SJSA1 (cell line): ENCODE measurements at regions not wholly inside any gene's neighbourhood (a gene's known extent, or its start where the extent isn't known, plus 50 kb on each side); places are given as distances from the start of the nearest gene placed in this dataset.
A peak's percentile ranks its signal among the peaks of the same experiment; 100 is the strongest.

ENCODE experiments used
- DNase-seq, 2 experiments: peaks; one replicate each; pipeline ENCODE4 v3.0.0-alpha.2; 2015 to 2020; ENCODE audit warnings: low spot score in 2 of 2, low read depth in 1 of 2
- H3K27ac ChIP-seq: fragments of 250-450 bp; sonication (Bioruptor Pico); 2 replicates; pipeline ENCODE4 v1.5.1; 2020; ENCODE audit warnings: mild to moderate bottlenecking, moderate library complexity
- H3K27me3 ChIP-seq: fragments of 250-450 bp; sonication (Bioruptor Pico); replicated peaks from 2 replicates; pipeline ENCODE4 v1.5.1; 2020; ENCODE audit warnings: mild to moderate bottlenecking, moderate library complexity
- H3K36me3 ChIP-seq: fragments of 250-450 bp; sonication (Bioruptor Pico); 2 replicates; pipeline ENCODE4 v1.5.1; 2020; ENCODE audit warnings: mild to moderate bottlenecking
- H3K4me1 ChIP-seq: fragments of 250-450 bp; sonication (Bioruptor Pico); replicated peaks from 2 replicates; pipeline ENCODE4 v1.6.1; 2021; ENCODE audit warnings: mild to moderate bottlenecking
- H3K4me3 ChIP-seq: fragments of 250-450 bp; sonication (Bioruptor Pico); 2 replicates; pipeline ENCODE4 v1.5.1; 2020; ENCODE audit warnings: mild to moderate bottlenecking
- H3K9me3 ChIP-seq: fragments of 250-450 bp; sonication (Bioruptor Pico); replicated peaks from 2 replicates; pipeline ENCODE4 v1.5.1; 2020; ENCODE audit warnings: mild to moderate bottlenecking

- H3K36me3 ChIP-seq: no peaks in the 10 kb centered on the region
- no peaks in the 10 kb centered on the region; the same call in 1 of the 2 replicates for H3K4me1 ChIP-seq
- no peak overlapping the region for H3K4me3 ChIP-seq
- H3K9me3 ChIP-seq: no peaks in the 10 kb centered on the region
- no peak for DNase-seq
- H3K27me3 ChIP-seq: no peaks in the 10 kb centered on the region
- no peak overlapping the region for H3K27ac ChIP-seq
Measured at GRCh38 chr1:96309783-96310182, 411.8 kb upstream of the PTBP2 start.

- Histone ChIP-seq H3K9me3 (no peaks in the 10 kb centered on the region), H3K4me3 (no peak overlapping the region), H3K27ac (no peak overlapping the region), H3K36me3 (no peaks in the 10 kb centered on the region), H3K27me3 (no peaks in the 10 kb centered on the region), H3K4me1 (no peaks in the 10 kb centered on the region; the same call in 1 of the 2 replicates)
- no peak for DNase-seq
Measured at GRCh38 chr1:96313216-96313615, 408.4 kb upstream of the PTBP2 start.

- no peaks in the 10 kb centered on the region for H3K27me3 ChIP-seq
- no peak overlapping the region for H3K4me3 ChIP-seq
- no peaks in the 10 kb centered on the region; the same call in 1 of the 2 replicates for H3K4me1 ChIP-seq
- DNase-seq: peak in 1 of 2 experiments; percentile 6
- H3K36me3 ChIP-seq: no peaks in the 10 kb centered on the region
- H3K27ac ChIP-seq: no peak overlapping the region
- H3K9me3 ChIP-seq: no peaks in the 10 kb centered on the region
Measured at GRCh38 chr1:96329121-96329520, 392.5 kb upstream of the PTBP2 start.

- no peaks in the 10 kb centered on the region for H3K9me3 ChIP-seq
- no peak overlapping the region for H3K4me3 ChIP-seq
- no peaks in the 10 kb centered on the region; the same call in 1 of the 2 replicates for H3K4me1 ChIP-seq
- H3K36me3 ChIP-seq: no peaks in the 10 kb centered on the region
- DNase-seq: no peak
- H3K27ac ChIP-seq: no peak overlapping the region
- no peaks in the 10 kb centered on the region for H3K27me3 ChIP-seq
Measured at GRCh38 chr1:96331596-96331995, 390.0 kb upstream of the PTBP2 start.

- H3K4me3 ChIP-seq: no peak overlapping the region
- no peak for DNase-seq
- H3K9me3 ChIP-seq: no peaks in the 10 kb centered on the region
Measured at GRCh38 chr1:96333522-96334235, 387.9 kb upstream of the PTBP2 start.

GRCh38 chr1:96334236-96334557 lies 387.4 kb upstream of the PTBP2 start:
- H3K27ac ChIP-seq: no peak overlapping the region
- no peaks in the 10 kb centered on the region for H3K36me3 ChIP-seq
- no peaks in the 10 kb centered on the region; the same call in 1 of the 2 replicates for H3K4me1 ChIP-seq
- H3K27me3 ChIP-seq: no peaks in the 10 kb centered on the region
- H3K4me3 ChIP-seq: no peak overlapping the region
- no peaks in the 10 kb centered on the region for H3K9me3 ChIP-seq
- DNase-seq: no peak

More at GRCh38 chr1:96333522-96334235, 387.9 kb upstream of the PTBP2 start:
- Histone ChIP-seq H3K27ac (no peak overlapping the region), H3K27me3 (no peaks in the 10 kb centered on the region), H3K4me1 (no peaks in the 10 kb centered on the region; the same call in 1 of the 2 replicates), H3K36me3 (no peaks in the 10 kb centered on the region)

GRCh38 chr1:96338622-96339021 lies 383.0 kb upstream of the PTBP2 start:
- H3K36me3 ChIP-seq: no peaks in the 10 kb centered on the region
- no peak overlapping the region for H3K4me3 ChIP-seq
- no peaks in the 10 kb centered on the region for H3K27me3 ChIP-seq
- no peaks in the 10 kb centered on the region for H3K9me3 ChIP-seq
- no peaks in the 10 kb centered on the region for H3K4me1 ChIP-seq
- no peak for DNase-seq
- no peak overlapping the region for H3K27ac ChIP-seq

GRCh38 chr1:96340686-96341085 lies 380.9 kb upstream of the PTBP2 start:
- no peaks in the 10 kb centered on the region for H3K4me1 ChIP-seq
- no peaks in the 10 kb centered on the region for H3K9me3 ChIP-seq
- H3K27ac ChIP-seq: no peak overlapping the region
- no peaks in the 10 kb centered on the region for H3K36me3 ChIP-seq
- H3K27me3 ChIP-seq: no peaks in the 10 kb centered on the region
- no peak overlapping the region for H3K4me3 ChIP-seq
- DNase-seq: no peak

GRCh38 chr1:96346719-96347118 lies 374.9 kb upstream of the PTBP2 start:
- H3K4me3 ChIP-seq: no peak overlapping the region
- DNase-seq: no peak
- no peaks in the 10 kb centered on the region for H3K4me1 ChIP-seq
- no peak overlapping the region for H3K27ac ChIP-seq
- no peaks in the 10 kb centered on the region for H3K27me3 ChIP-seq
- H3K36me3 ChIP-seq: no peaks in the 10 kb centered on the region
- no peaks in the 10 kb centered on the region for H3K9me3 ChIP-seq

- DNase-seq: no peak
- H3K36me3 ChIP-seq: no peaks in the 10 kb centered on the region
- no peaks in the 10 kb centered on the region for H3K4me1 ChIP-seq
- no peaks in the 10 kb centered on the region for H3K9me3 ChIP-seq
- H3K4me3 ChIP-seq: no peak overlapping the region
- no peaks in the 10 kb centered on the region for H3K27me3 ChIP-seq
- no peak overlapping the region for H3K27ac ChIP-seq
Measured at GRCh38 chr1:96349896-96350295, 371.7 kb upstream of the PTBP2 start.

GRCh38 chr1:96352733-96353132 lies 368.9 kb upstream of the PTBP2 start:
- H3K9me3 ChIP-seq: no peaks in the 10 kb centered on the region
- H3K27me3 ChIP-seq: no peaks in the 10 kb centered on the region
- no peak overlapping the region for H3K4me3 ChIP-seq
- no peak overlapping the region for H3K27ac ChIP-seq
- no peaks in the 10 kb centered on the region for H3K36me3 ChIP-seq
- no peak for DNase-seq
- H3K4me1 ChIP-seq: no peaks in the 10 kb centered on the region

- H3K9me3 ChIP-seq: no peaks in the 10 kb centered on the region
- DNase-seq: no peak
- no peak overlapping the region for H3K4me3 ChIP-seq
- H3K36me3 ChIP-seq: no peaks in the 10 kb centered on the region
- H3K27me3 ChIP-seq: no peaks in the 10 kb centered on the region
- H3K4me1 ChIP-seq: peaks cover 7% of the 10 kb centered on the region
- no peak overlapping the region for H3K27ac ChIP-seq
Measured at GRCh38 chr1:96355521-96355920, 366.1 kb upstream of the PTBP2 start.

GRCh38 chr1:96355961-96356360 lies 365.6 kb upstream of the PTBP2 start:
- no peaks in the 10 kb centered on the region for H3K36me3 ChIP-seq
- H3K4me3 ChIP-seq: no peak overlapping the region
- no peaks in the 10 kb centered on the region for H3K9me3 ChIP-seq
- no peak for DNase-seq
- H3K27me3 ChIP-seq: no peaks in the 10 kb centered on the region
- peaks cover 11% of the 10 kb centered on the region for H3K4me1 ChIP-seq
- no peak overlapping the region for H3K27ac ChIP-seq

GRCh38 chr1:96357141-96357765 lies 364.3 kb upstream of the PTBP2 start:
- DNase-seq: no peak
- Histone ChIP-seq H3K9me3 (no peaks in the 10 kb centered on the region; the same call in 1 of the 2 replicates), H3K27ac (no peak overlapping the region), H3K4me3 (no peak overlapping the region), H3K4me1 (peaks cover 21% of the 10 kb centered on the region), H3K36me3 (no peaks in the 10 kb centered on the region), H3K27me3 (no peaks in the 10 kb centered on the region)
